Neural progenitor cell (in vitro differentiated cells): ENCODE measurements at regions not wholly inside any gene's neighbourhood (a gene's known extent, or its start where the extent isn't known, plus 50 kb on each side); places are given as distances from the start of the nearest gene placed in this dataset.

Experiments used
- DNase-seq: peaks from one replicate; pipeline ENCODE4 v3.0.0-alpha.2; 2016; ENCODE audit warnings: low spot score
- H2AFZ ChIP-seq: fragments of 200-600 bp; sonication (generic); replicated peaks from 2 replicates; pipeline ENCODE4 v1.6.1; 2016; ENCODE audit warnings: antibody characterized with exemption
- H3F3A ChIP-seq: fragments of 200-600 bp; sonication (generic); 2 replicates; pipeline ENCODE4 v1.6.1; 2016; ENCODE audit warnings: antibody characterized with exemption, low read depth
- H3K27ac ChIP-seq: fragments of 200-600 bp; sonication (generic); 2 replicates; pipeline ENCODE4 v1.5.1; 2016; ENCODE audit warnings: mild to moderate bottlenecking
- H3K27me3 ChIP-seq: fragments of 200-600 bp; sonication (generic); 2 replicates; pipeline ENCODE4 v1.6.1; 2016; ENCODE audit warnings: mild to moderate bottlenecking, moderate library complexity
- H3K36me3 ChIP-seq: fragments of 200-600 bp; sonication (generic); 2 replicates; pipeline ENCODE4 v1.5.1; 2016
- H3K4me1 ChIP-seq: fragments of 200-600 bp; sonication (generic); 2 replicates; pipeline ENCODE4 v1.6.1; 2016; ENCODE audit warnings: mixed run types
- H3K4me2 ChIP-seq: fragments of 200-600 bp; sonication (generic); 2 replicates; pipeline ENCODE4 v1.6.1; 2016
- H3K4me3 ChIP-seq: fragments of 200-600 bp; sonication (generic); 2 replicates; pipeline ENCODE4 v1.5.1; 2016
- H3K79me2 ChIP-seq: fragments of 200-600 bp; sonication (generic); 2 replicates; pipeline ENCODE4 v1.6.1; 2016; ENCODE audit warnings: low read depth
- H3K9ac ChIP-seq: fragments of 200-600 bp; sonication (generic); 2 replicates; pipeline ENCODE4 v1.6.1; 2016
- H3K9me3 ChIP-seq: fragments of 200-600 bp; sonication (generic); 2 replicates; pipeline ENCODE4 v1.5.1; 2016; ENCODE audit warnings: low read depth
- H4K20me1 ChIP-seq: fragments of 200-600 bp; sonication (generic); 2 replicates; pipeline ENCODE4 v1.6.1; 2016; ENCODE audit warnings: low read depth
- H3K27ac Mint-ChIP-seq: 3 replicates; pipeline ENCODE4 v1.8.0; 2021; ENCODE audit warnings: mixed read lengths
- H3K27me3 Mint-ChIP-seq: 2 replicates; pipeline ENCODE4 v1.8.0; 2022; ENCODE audit warnings: low read depth, mild to moderate bottlenecking, inconsistent platforms, moderate library complexity, mixed read lengths; ENCODE audit not compliant: insufficient read depth
- H3K36me3 Mint-ChIP-seq: 3 replicates; pipeline ENCODE4 v1.8.0; 2021; ENCODE audit warnings: mixed read lengths
- H3K4me1 Mint-ChIP-seq: 3 replicates; pipeline ENCODE4 v1.8.0; 2021; ENCODE audit warnings: mixed read lengths
- H3K4me3 Mint-ChIP-seq: 3 replicates; pipeline ENCODE4 v1.8.0; 2021; ENCODE audit warnings: mild to moderate bottlenecking, moderate library complexity, mixed read lengths
- H3K9me3 Mint-ChIP-seq: 3 replicates; pipeline ENCODE4 v1.8.0; 2020; ENCODE audit warnings: mixed read lengths
- CTCF ChIP-seq: fragments of 200-600 bp; sonication (generic); IDR thresholded peaks from 2 replicates; pipeline ENCODE4 v1.5.1; 2017; ENCODE audit warnings: antibody characterized with exemption, mild to moderate bottlenecking
- EZH2 ChIP-seq: fragments of 200-600 bp; sonication (generic); IDR thresholded peaks from 2 replicates; pipeline ENCODE4 v1.6.1; 2017; ENCODE audit warnings: antibody characterized with exemption, mild to moderate bottlenecking, moderate library complexity
- EZH2phosphoT487 ChIP-seq: fragments of 200-600 bp; sonication (generic); IDR thresholded peaks from 2 replicates; pipeline ENCODE4 v1.6.1; 2017; ENCODE audit warnings: antibody characterized with exemption

- Mint-ChIP-seq H3K27ac (no peak overlapping the region), H3K4me1 (no peaks in the 10 kb centered on the region), H3K27me3 (peaks cover 2% of the 10 kb centered on the region), H3K4me3 (no peak overlapping the region), H3K36me3 (no peaks in the 10 kb centered on the region), H3K9me3 (no peaks in the 10 kb centered on the region)
- no peak for DNase-seq
- Histone ChIP-seq H3K36me3 (no peaks in the 10 kb centered on the region), H3K27ac (no peak overlapping the region), H3K4me1 (no peaks in the 10 kb centered on the region), H3K9ac (no peak overlapping the region), H2AFZ (peak overlapping the region; percentile 40), H3K4me3 (no peak overlapping the region), H3K79me2 (no peaks in the 10 kb centered on the region), H3F3A (no peaks in the 10 kb centered on the region), H4K20me1 (no peaks in the 10 kb centered on the region), H3K27me3 (no peaks in the 10 kb centered on the region), H3K9me3 (no peaks in the 10 kb centered on the region), H3K4me2 (no peak overlapping the region)
- no peak for TF ChIP-seq EZH2
- TF ChIP-seq CTCF: no peak
- no peak for TF ChIP-seq EZH2phosphoT487
Measured at GRCh38 chr4:59814402-59815010, 1385.6 kb upstream of the ADGRL3 start.

DNA sequence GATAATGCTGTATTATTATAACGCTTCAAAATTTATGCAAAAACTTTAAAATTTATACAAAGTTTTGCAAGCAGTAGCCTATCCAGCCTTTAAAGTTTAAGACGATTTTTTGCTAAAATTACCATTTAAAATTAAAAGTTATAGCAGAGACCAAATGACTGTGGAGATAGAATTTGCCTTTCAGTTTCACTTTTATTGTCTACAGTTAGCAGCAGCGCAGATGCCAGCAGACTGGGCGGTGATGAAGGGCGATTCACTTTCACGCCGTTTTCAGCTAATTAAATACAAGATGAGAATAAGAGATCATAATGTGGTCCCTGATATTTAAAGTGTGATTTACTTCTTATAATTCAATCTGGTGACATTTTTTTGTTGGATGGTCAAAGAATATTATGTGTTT is 1381.5 kb upstream of the ADGRL3 start:
- DNase-seq: no peak
- H2AFZ ChIP-seq: no peak overlapping the region
- H3K9ac ChIP-seq: no peak overlapping the region
- no peaks in the 10 kb centered on the region for H3F3A ChIP-seq
- Mint-ChIP-seq H3K36me3 (no peaks in the 10 kb centered on the region), H3K27me3 (peaks cover 2% of the 10 kb centered on the region), H3K4me1 (no peaks in the 10 kb centered on the region), H3K9me3 (no peaks in the 10 kb centered on the region), H3K4me3 (no peak overlapping the region), H3K27ac (no peak overlapping the region)
- H4K20me1 ChIP-seq: no peaks in the 10 kb centered on the region
- H3K79me2 ChIP-seq: no peaks in the 10 kb centered on the region
- H3K4me3 ChIP-seq: no peak overlapping the region
- no peak for TF ChIP-seq CTCF
- no peak for TF ChIP-seq EZH2phosphoT487
- TF ChIP-seq EZH2: no peak
- H3K4me2 ChIP-seq: no peak overlapping the region
- no peaks in the 10 kb centered on the region for H3K9me3 ChIP-seq
- H3K4me1 ChIP-seq: no peaks in the 10 kb centered on the region
- H3K27me3 ChIP-seq: no peaks in the 10 kb centered on the region
- H3K27ac ChIP-seq: no peak overlapping the region
- H3K36me3 ChIP-seq: no peaks in the 10 kb centered on the region

DNA sequence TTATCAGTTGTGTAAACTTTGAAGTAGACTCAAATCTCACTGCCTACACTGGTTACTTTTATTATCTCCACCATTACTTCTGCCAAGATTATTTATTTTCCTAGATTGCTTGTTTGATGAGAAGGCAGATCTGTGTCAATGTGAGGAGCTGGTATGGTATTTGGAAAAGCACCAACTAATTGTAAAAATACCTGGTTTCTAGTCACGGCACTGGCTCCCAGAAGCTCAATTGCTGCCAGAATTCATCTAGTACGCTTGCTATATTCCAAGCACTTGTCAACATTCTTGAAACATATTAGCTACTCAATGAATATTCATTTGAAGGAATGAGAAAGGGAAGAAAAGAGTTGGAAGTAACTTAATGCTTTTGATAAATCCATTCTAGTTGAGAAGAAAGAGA is 1376.8 kb upstream of the ADGRL3 start:
- H3K9me3 ChIP-seq: no peaks in the 10 kb centered on the region
- no peaks in the 10 kb centered on the region for H3K36me3 ChIP-seq
- no peaks in the 10 kb centered on the region for H3K9me3 Mint-ChIP-seq
- H3K4me2 ChIP-seq: no peak overlapping the region
- TF ChIP-seq CTCF (no peak), EZH2 (no peak), EZH2phosphoT487 (no peak)
- H3K79me2 ChIP-seq: no peaks in the 10 kb centered on the region
- H3K27ac ChIP-seq: no peak overlapping the region
- no peak overlapping the region for H3K27ac Mint-ChIP-seq
- H3K4me1 ChIP-seq: no peaks in the 10 kb centered on the region
- no peak overlapping the region for H3K4me3 Mint-ChIP-seq
- H3F3A ChIP-seq: no peaks in the 10 kb centered on the region
- DNase-seq: no peak
- no peak overlapping the region for H2AFZ ChIP-seq
- H3K27me3 Mint-ChIP-seq: no peaks in the 10 kb centered on the region
- H3K4me3 ChIP-seq: no peak overlapping the region
- no peaks in the 10 kb centered on the region for H3K27me3 ChIP-seq
- H3K36me3 Mint-ChIP-seq: no peaks in the 10 kb centered on the region
- no peaks in the 10 kb centered on the region for H4K20me1 ChIP-seq
- H3K4me1 Mint-ChIP-seq: no peaks in the 10 kb centered on the region
- H3K9ac ChIP-seq: no peak overlapping the region
